ENCODE measurements at regions not wholly inside any gene's neighbourhood (a gene's known extent, or its start where the extent isn't known, plus 50 kb on each side); places are given as distances from the start of the nearest gene placed in this dataset.
A peak's percentile ranks its signal among the peaks of the same experiment; 100 is the strongest.

GRCh38 chr13:73922493-73923393, 211.5 kb downstream of the KLF12 start:
- no peak for FAIRE-seq
- Histone ChIP-seq H3K4me3 (ENCODE audit: low read depth, low read length) (no peak overlapping the region), H3K27me3 (ENCODE audit: control insufficient read depth, insufficient read depth, low read length) (no peaks in the 10 kb centered on the region), H3K36me3 (ENCODE audit: control insufficient read depth, insufficient read depth, low read length) (no peaks in the 10 kb centered on the region)
- peak; percentile 27 for DNase-seq (ENCODE audit: low read depth)
- no peak for TF ChIP-seq CTCF (IDR thresholded peaks at IDR 0.05; ENCODE audit: insufficient read depth, low read length, severe bottlenecking)

- no peak for DNase-seq (ENCODE audit: low read depth)
- H3K4me3 ChIP-seq (ENCODE audit: low read depth, low read length): no peak overlapping the region
- H3K36me3 ChIP-seq (ENCODE audit: control insufficient read depth, insufficient read depth, low read length): no peaks in the 10 kb centered on the region
- H3K27me3 ChIP-seq (ENCODE audit: control insufficient read depth, insufficient read depth, low read length): no peaks in the 10 kb centered on the region
- FAIRE-seq: no peak
- TF ChIP-seq CTCF (IDR thresholded peaks at IDR 0.05; ENCODE audit: insufficient read depth, low read length, severe bottlenecking): no peak
Observed at GRCh38 chr13:73918691-73919090, 215.5 kb downstream of the KLF12 start.

- H3K27me3 ChIP-seq (ENCODE audit: control insufficient read depth, insufficient read depth, low read length): no peaks in the 10 kb centered on the region
- H3K4me3 ChIP-seq (ENCODE audit: low read depth, low read length): no peak overlapping the region
- FAIRE-seq (no peak), DNase-seq (ENCODE audit: low read depth) (no peak)
- no peaks in the 10 kb centered on the region for H3K36me3 ChIP-seq (ENCODE audit: control insufficient read depth, insufficient read depth, low read length)
- TF ChIP-seq CTCF (IDR thresholded peaks at IDR 0.05; ENCODE audit: insufficient read depth, low read length, severe bottlenecking): no peak
Observed at GRCh38 chr13:73913751-73914518, 220.3 kb downstream of the KLF12 start.

DNA sequence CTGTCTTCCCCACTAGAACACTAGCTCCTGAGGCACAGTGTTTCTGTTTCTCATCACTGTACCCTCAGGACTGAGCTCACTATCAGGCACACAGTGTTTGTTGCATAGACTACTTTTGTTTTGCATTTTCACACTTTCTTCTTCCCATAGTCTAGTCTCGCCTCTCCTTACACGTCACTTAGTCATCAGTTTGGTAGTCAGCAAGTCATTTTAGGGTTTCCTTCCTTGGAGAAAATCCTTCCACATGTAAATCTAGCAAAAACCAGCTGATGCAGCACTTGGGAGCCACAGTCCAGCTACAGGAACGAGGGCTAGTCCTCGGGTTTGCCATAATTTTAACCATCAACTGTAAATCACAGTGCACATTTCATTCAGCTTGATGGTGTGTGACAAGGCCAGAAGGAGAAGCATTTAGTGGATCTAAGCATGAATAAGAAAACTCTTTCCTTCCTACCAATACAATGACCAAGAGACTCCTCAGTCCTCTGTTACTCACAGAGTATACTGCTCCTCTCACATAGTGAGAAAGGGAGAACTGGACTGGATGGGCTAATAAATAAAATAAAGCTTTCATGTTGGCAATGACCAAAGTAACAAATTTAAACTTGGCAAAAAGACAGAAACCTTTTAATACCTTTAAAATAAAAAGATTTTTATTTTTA, 221.0 kb downstream of the KLF12 start:
- Histone ChIP-seq H3K27me3 (ENCODE audit: control insufficient read depth, insufficient read depth, low read length) (no peaks in the 10 kb centered on the region), H3K4me3 (ENCODE audit: low read depth, low read length) (no peak overlapping the region), H3K36me3 (ENCODE audit: control insufficient read depth, insufficient read depth, low read length) (no peaks in the 10 kb centered on the region)
- DNase-seq (ENCODE audit: low read depth): peak; percentile 61
- TF ChIP-seq CTCF (IDR thresholded peaks at IDR 0.05; ENCODE audit: insufficient read depth, low read length, severe bottlenecking): no peak
- FAIRE-seq: no peak

DNA sequence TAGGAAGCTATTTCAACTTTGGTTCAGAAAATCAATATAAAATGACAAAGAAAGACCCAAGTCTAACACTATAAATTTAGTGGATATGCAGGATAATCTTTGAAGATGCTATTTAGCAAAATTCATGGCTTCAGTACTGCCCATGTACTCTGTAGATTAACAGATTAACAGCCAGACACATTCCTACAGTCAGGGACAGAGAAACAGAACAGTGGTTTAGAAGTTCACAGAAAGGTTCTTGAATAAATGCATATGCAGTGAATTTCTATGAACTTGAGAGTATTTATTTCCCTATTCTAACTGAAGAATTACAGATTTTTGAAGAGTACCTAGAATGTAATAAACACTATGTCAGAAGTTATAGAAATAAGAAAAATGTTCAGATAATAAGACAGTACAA, 222.8 kb downstream of the KLF12 start:
- Histone ChIP-seq H3K36me3 (ENCODE audit: control insufficient read depth, insufficient read depth, low read length) (no peaks in the 10 kb centered on the region), H3K27me3 (ENCODE audit: control insufficient read depth, insufficient read depth, low read length) (no peaks in the 10 kb centered on the region), H3K4me3 (ENCODE audit: low read depth, low read length) (no peak overlapping the region)
- no peak for TF ChIP-seq CTCF (IDR thresholded peaks at IDR 0.05; ENCODE audit: insufficient read depth, low read length, severe bottlenecking)
- FAIRE-seq (no peak), DNase-seq (ENCODE audit: low read depth) (no peak)
